ENCODE measurements at regions not wholly inside any gene's neighbourhood (a gene's known extent, or its start where the extent isn't known, plus 50 kb on each side); places are given as distances from the start of the nearest gene placed in this dataset.

DNA sequence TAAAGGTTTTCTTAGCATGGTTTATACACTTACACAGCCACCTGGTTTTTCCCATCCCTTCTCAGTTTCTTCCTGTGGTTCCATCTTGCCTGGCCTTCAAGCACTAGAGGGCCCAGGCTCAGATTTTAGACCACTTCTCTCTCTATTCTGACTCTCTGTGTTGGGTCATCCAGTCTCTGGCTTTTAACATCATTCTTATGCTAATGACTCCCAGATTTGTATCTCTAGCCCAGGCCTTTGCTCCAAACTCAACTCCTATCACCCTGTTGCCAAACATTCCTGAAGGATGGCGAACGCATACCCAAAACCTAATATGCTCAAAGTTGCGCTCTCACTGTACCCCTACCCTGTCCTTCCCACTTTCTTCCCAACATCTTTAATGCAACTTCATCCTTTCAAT is 135.1 kb downstream of the SPATA19 start:
- WGBS, 2 experiments (ENCODE audit: extremely low coverage in 2 of 2, insufficient read length in 1 of 2), result 55% methylated on average over 3 of the region's 3 CpGs; no CpG with 5 or more reads in 1 of the 2 experiments
- H2BK120ac ChIP-seq (ENCODE audit: low read depth, low read length), result no peak overlapping the region
- H3K9me3 ChIP-seq (ENCODE audit: control insufficient read depth, insufficient read depth, low read length), result peaks cover 58% of the 10 kb centered on the region
- H2AFZ ChIP-seq (replicated peaks; ENCODE audit: low read length, poor library complexity), result no peak overlapping the region
- POLR2A ChIA-PET (ENCODE audit: unreplicated experiment), result no interaction called here
- in situ Hi-C loops (cut with MboI; ENCODE audit: low sequenced_read_pairs) (no loop called here), intact Hi-C loops (cut with micrococcal nuclease) (no loop called here), dilution Hi-C loops (cut with HindIII; ENCODE audit: low sequenced_read_pairs, unreplicated experiment) (no loop called here)
- no peaks in the 10 kb centered on the region for H3K27me3 ChIP-seq (ENCODE audit: control insufficient read depth, insufficient read depth, low read length)
- H2BK20ac ChIP-seq (ENCODE audit: low read depth, low read length), result no peak overlapping the region
- no peak overlapping the region for H2AK5ac ChIP-seq (ENCODE audit: low read depth, low read length)
- H3K9ac ChIP-seq (ENCODE audit: low read depth, low read length), result no peak overlapping the region
- CTCF ChIA-PET, result no interaction called here
- no peak overlapping the region for H3K27ac ChIP-seq (ENCODE audit: insufficient read depth, low read length)
- H3K79me1 ChIP-seq (ENCODE audit: low read depth in 1 of 2, low read length in 2 of 2), result no peaks in the 10 kb centered on the region
- no peaks in the 10 kb centered on the region for H3K9me1 ChIP-seq (ENCODE audit: insufficient read depth, low read length)
- no peak overlapping the region for H4K8ac ChIP-seq (ENCODE audit: low read depth in 2 of 2, low read length in 2 of 2)
- no peak for ATAC-seq (ENCODE audit: low read depth)
- TF ChIP-seq SMC3 (IDR thresholded peaks at IDR 0.05; ENCODE audit: low read depth, low read length) (no peak), NFE2L2 (IDR thresholded peaks at IDR 0.05; ENCODE audit: low read depth, low read length) (no peak), POLR2A (IDR thresholded peaks at IDR 0.05; ENCODE audit: low read depth, low read length) (no peak), FOS (IDR thresholded peaks at IDR 0.05; ENCODE audit: low read depth, low read length) (no peak), MAFK (IDR thresholded peaks at IDR 0.05; ENCODE audit: low read depth, low read length) (no peak), RFX5 (IDR thresholded peaks at IDR 0.05; ENCODE audit: low read depth, low read length) (no peak), CEBPB (IDR thresholded peaks at IDR 0.05; ENCODE audit: low read depth, low read length) (no peak), RCOR1 (IDR thresholded peaks at IDR 0.05; ENCODE audit: insufficient replicate concordance, low read length) (no peak), BHLHE40 (IDR thresholded peaks at IDR 0.05; ENCODE audit: low read depth, low read length) (no peak), RAD21 (IDR thresholded peaks at IDR 0.05; ENCODE audit: low read length) (no peak), MAZ (IDR thresholded peaks at IDR 0.05; ENCODE audit: borderline replicate concordance, low read depth, low read length) (no peak), MXI1 (IDR thresholded peaks at IDR 0.05; ENCODE audit: borderline replicate concordance, low read depth, low read length) (no peak), CHD1 (IDR thresholded peaks at IDR 0.05; ENCODE audit: low read depth, low read length) (no peak)
- TF ChIP-seq, protein P1, sequence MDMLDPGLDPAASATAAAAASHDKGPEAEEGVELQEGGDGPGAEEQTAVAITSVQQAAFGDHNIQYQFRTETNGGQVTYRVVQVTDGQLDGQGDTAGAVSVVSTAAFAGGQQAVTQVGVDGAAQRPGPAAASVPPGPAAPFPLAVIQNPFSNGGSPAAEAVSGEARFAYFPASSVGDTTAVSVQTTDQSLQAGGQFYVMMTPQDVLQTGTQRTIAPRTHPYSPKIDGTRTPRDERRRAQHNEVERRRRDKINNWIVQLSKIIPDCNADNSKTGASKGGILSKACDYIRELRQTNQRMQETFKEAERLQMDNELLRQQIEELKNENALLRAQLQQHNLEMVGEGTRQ (IDR thresholded peaks at IDR 0.05; ENCODE audit: low read depth, low read length), result no peak
- TF ChIP-seq, protein P2, sequence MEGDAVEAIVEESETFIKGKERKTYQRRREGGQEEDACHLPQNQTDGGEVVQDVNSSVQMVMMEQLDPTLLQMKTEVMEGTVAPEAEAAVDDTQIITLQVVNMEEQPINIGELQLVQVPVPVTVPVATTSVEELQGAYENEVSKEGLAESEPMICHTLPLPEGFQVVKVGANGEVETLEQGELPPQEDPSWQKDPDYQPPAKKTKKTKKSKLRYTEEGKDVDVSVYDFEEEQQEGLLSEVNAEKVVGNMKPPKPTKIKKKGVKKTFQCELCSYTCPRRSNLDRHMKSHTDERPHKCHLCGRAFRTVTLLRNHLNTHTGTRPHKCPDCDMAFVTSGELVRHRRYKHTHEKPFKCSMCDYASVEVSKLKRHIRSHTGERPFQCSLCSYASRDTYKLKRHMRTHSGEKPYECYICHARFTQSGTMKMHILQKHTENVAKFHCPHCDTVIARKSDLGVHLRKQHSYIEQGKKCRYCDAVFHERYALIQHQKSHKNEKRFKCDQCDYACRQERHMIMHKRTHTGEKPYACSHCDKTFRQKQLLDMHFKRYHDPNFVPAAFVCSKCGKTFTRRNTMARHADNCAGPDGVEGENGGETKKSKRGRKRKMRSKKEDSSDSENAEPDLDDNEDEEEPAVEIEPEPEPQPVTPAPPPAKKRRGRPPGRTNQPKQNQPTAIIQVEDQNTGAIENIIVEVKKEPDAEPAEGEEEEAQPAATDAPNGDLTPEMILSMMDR (conservative IDR thresholded peaks at IDR 0.05; ENCODE audit: low read depth, low read length), result no peak
- TF ChIP-seq, protein P3, sequence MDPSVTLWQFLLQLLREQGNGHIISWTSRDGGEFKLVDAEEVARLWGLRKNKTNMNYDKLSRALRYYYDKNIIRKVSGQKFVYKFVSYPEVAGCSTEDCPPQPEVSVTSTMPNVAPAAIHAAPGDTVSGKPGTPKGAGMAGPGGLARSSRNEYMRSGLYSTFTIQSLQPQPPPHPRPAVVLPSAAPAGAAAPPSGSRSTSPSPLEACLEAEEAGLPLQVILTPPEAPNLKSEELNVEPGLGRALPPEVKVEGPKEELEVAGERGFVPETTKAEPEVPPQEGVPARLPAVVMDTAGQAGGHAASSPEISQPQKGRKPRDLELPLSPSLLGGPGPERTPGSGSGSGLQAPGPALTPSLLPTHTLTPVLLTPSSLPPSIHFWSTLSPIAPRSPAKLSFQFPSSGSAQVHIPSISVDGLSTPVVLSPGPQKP (IDR thresholded peaks at IDR 0.05; ENCODE audit: borderline replicate concordance, low read depth, low read length), result no peak
- H3K4me2 ChIP-seq (ENCODE audit: low read depth, low read length), result no peak overlapping the region
- no peak overlapping the region for H3K18ac ChIP-seq (ENCODE audit: low read depth, low read length)
- H4K20me1 ChIP-seq (ENCODE audit: insufficient read depth, low read length), result no peaks in the 10 kb centered on the region
- H3K14ac ChIP-seq (replicated peaks; ENCODE audit: low read depth, low read length), result no peak overlapping the region
- no peaks in the 10 kb centered on the region for H3K4me1 ChIP-seq (ENCODE audit: control insufficient read depth, insufficient read depth, low read length)
- no peak overlapping the region for H3K4me3 ChIP-seq (ENCODE audit: insufficient read depth, low read depth, low read length)
- H3K4ac ChIP-seq (ENCODE audit: low read depth, low read length), result no peak overlapping the region
- no peak overlapping the region for H2BK5ac ChIP-seq (ENCODE audit: low read depth, low read length, poor library complexity, severe bottlenecking)
- no peak overlapping the region for H2BK15ac ChIP-seq (ENCODE audit: low read depth, low read length)
- H4K91ac ChIP-seq (ENCODE audit: insufficient read depth, low read depth, low read length), result no peak overlapping the region
- H4K5ac ChIP-seq (ENCODE audit: low read depth, low read length), result no peak overlapping the region
- no TSS peak for BruUV-seq (replicated peaks)
- no peaks in the 10 kb centered on the region for H3K36me3 ChIP-seq (ENCODE audit: control insufficient read depth, insufficient read depth, low read length)
- no peak overlapping the region for H2AK9ac ChIP-seq (replicated peaks; ENCODE audit: low read depth, low read length, poor library complexity)
- no peak overlapping the region for H3K23ac ChIP-seq (ENCODE audit: low read depth, low read length)
- H3K56ac ChIP-seq (ENCODE audit: extremely low read depth, insufficient read depth, low read length), result no peak overlapping the region
- DNase-seq, result no peak
